LNCAP (cell line): ENCODE measurements at regions not wholly inside any gene's neighbourhood (a gene's known extent, or its start where the extent isn't known, plus 50 kb on each side); places are given as distances from the start of the nearest gene placed in this dataset.

Source experiments
- TF ChIP-seq, protein P1 (sequence below): fragments of 450-650 bp; IDR thresholded peaks from 2 replicates; pipeline ENCODE4 v1.5.1; 2017; ENCODE audit warnings: mild to moderate bottlenecking

- TF ChIP-seq, protein P1, sequence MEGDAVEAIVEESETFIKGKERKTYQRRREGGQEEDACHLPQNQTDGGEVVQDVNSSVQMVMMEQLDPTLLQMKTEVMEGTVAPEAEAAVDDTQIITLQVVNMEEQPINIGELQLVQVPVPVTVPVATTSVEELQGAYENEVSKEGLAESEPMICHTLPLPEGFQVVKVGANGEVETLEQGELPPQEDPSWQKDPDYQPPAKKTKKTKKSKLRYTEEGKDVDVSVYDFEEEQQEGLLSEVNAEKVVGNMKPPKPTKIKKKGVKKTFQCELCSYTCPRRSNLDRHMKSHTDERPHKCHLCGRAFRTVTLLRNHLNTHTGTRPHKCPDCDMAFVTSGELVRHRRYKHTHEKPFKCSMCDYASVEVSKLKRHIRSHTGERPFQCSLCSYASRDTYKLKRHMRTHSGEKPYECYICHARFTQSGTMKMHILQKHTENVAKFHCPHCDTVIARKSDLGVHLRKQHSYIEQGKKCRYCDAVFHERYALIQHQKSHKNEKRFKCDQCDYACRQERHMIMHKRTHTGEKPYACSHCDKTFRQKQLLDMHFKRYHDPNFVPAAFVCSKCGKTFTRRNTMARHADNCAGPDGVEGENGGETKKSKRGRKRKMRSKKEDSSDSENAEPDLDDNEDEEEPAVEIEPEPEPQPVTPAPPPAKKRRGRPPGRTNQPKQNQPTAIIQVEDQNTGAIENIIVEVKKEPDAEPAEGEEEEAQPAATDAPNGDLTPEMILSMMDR, result no peak
Measured at GRCh38 chrX:63426519-63426918, 75.4 kb upstream of the SPIN4 start.

GRCh38 chrX:63424063-63424462, 72.9 kb upstream of the SPIN4 start:
- TF ChIP-seq, protein P1, result no peak

DNA sequence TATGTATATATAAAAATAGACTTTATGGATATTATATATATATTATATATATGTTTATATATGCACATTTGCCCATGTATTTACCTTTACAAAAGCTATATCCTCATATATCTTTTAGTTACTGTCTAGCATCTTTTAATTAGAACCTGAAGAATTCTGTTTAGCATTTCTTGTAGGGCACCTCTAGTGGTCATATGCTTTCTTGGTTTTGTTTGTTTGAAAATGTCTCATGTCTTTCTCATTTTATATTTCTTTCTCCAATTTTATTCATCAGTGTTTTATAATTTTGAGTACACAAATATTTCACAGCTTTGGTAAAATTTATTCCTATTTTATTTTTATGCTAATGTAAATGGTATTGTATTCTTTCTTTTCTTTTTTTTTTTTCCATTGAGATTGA, 70.3 kb upstream of the SPIN4 start:
- TF ChIP-seq, protein P1, result no peak; the same call in 1 of the 2 replicates

- TF ChIP-seq, protein P1, result no peak
Measured at GRCh38 chrX:63418211-63418610, 67.1 kb upstream of the SPIN4 start.

DNA sequence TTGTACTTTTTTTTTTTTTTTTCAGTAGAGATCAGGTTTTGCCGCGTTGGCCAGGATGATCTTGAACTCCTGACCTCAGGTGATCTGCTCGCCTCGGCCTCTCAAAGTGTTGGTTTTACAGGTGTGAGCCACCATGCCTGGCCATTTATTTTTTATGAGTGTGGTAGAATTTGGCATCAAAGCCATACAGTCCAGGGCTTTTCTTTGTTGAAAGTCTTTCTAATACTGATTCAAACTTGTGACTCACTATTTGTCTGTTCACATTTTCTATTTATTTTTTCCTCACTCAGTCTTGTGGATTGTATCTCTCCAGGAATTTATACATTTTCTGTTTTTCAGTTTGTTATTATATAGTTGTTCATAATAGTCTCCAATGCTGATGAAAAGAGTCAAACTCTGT, 66.5 kb upstream of the SPIN4 start:
- TF ChIP-seq, protein P1, result no peak

DNA sequence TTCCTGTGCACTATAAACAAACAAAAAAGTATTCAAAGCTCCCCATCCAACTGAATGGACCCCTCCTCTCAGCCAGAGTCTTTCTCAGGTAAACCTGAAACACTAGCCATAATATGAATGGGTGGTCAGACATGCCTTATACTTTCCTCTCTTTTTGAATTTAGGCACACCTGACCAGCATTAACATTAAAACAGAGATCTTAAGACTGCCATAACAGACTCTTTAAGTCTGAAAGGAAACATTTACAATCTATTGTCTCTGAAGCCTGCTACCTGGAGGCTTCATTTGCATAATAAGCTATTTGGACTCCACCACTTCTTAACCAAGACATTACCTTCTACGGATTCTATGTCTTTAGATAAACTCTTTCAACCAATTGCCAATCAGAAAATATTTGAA, 56.9 kb upstream of the SPIN4 start:
- TF ChIP-seq, protein P1, result no peak

- TF ChIP-seq, protein P1, result no peak
Measured at GRCh38 chrX:63404332-63404731, 53.2 kb upstream of the SPIN4 start.

- TF ChIP-seq, protein P1, result no peak
Measured at GRCh38 chrX:63402106-63402505, 51.0 kb upstream of the SPIN4 start.
